ENCODE measurements at regions not wholly inside any gene's neighbourhood (a gene's known extent, or its start where the extent isn't known, plus 50 kb on each side); places are given as distances from the start of the nearest gene placed in this dataset.

DNA sequence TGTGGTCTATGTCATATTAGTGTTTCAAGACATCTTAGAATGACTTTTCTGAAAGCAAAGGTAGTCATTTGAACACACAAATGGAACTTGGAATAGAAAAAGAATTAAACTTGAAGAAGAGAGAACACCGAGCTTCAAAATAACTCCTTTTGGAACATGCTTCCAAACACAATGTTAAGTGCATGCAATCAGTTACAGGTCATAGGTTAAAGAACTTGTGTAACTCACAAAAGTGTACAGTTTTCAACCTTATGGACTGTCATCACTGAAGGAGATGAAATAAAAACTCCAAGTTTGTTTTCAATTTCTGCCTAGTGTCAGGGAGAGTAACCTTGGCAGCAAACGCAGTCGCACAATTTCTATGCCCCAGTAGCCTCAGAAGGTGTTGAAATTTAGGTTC lies 192.9 kb upstream of the NECTIN3 start:
- TF ChIP-seq MXD4 (CRISPR knock-in tag; IDR thresholded peaks at IDR 0.05; ENCODE audit: borderline replicate concordance) (no peak), CREM (CRISPR knock-in tag; IDR thresholded peaks at IDR 0.05) (no peak), ESRRA (CRISPR knock-in tag; IDR thresholded peaks at IDR 0.05; ENCODE audit: borderline replicate concordance) (no peak), ETV6 (CRISPR knock-in tag; IDR thresholded peaks at IDR 0.05) (no peak), FOXP1 (CRISPR knock-in tag; IDR thresholded peaks at IDR 0.05; ENCODE audit: borderline replicate concordance) (no peak), TCF7 (CRISPR knock-in tag; IDR thresholded peaks at IDR 0.05; ENCODE audit: low read depth) (no peak), NFE2L1 (CRISPR knock-in tag; IDR thresholded peaks at IDR 0.05) (no peak), SMAD4 (CRISPR knock-in tag; IDR thresholded peaks at IDR 0.05) (no peak), PRRX2 (CRISPR knock-in tag; IDR thresholded peaks at IDR 0.05) (no peak)
- TF ChIP-seq, protein P1, sequence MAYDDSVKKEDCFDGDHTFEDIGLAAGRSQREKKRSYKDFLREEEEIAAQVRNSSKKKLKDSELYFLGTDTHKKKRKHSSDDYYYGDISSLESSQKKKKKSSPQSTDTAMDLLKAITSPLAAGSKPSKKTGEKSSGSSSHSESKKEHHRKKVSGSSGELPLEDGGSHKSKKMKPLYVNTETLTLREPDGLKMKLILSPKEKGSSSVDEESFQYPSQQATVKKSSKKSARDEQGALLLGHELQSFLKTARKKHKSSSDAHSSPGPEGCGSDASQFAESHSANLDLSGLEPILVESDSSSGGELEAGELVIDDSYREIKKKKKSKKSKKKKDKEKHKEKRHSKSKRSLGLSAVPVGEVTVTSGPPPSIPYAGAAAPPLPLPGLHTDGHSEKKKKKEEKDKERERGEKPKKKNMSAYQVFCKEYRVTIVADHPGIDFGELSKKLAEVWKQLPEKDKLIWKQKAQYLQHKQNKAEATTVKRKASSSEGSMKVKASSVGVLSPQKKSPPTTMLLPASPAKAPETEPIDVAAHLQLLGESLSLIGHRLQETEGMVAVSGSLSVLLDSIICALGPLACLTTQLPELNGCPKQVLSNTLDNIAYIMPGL (CRISPR knock-in tag; IDR thresholded peaks at IDR 0.05) = no peak
- TF ChIP-seq, protein P2, sequence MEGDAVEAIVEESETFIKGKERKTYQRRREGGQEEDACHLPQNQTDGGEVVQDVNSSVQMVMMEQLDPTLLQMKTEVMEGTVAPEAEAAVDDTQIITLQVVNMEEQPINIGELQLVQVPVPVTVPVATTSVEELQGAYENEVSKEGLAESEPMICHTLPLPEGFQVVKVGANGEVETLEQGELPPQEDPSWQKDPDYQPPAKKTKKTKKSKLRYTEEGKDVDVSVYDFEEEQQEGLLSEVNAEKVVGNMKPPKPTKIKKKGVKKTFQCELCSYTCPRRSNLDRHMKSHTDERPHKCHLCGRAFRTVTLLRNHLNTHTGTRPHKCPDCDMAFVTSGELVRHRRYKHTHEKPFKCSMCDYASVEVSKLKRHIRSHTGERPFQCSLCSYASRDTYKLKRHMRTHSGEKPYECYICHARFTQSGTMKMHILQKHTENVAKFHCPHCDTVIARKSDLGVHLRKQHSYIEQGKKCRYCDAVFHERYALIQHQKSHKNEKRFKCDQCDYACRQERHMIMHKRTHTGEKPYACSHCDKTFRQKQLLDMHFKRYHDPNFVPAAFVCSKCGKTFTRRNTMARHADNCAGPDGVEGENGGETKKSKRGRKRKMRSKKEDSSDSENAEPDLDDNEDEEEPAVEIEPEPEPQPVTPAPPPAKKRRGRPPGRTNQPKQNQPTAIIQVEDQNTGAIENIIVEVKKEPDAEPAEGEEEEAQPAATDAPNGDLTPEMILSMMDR (IDR thresholded peaks at IDR 0.05) = no peak
- TF ChIP-seq, protein P3, sequence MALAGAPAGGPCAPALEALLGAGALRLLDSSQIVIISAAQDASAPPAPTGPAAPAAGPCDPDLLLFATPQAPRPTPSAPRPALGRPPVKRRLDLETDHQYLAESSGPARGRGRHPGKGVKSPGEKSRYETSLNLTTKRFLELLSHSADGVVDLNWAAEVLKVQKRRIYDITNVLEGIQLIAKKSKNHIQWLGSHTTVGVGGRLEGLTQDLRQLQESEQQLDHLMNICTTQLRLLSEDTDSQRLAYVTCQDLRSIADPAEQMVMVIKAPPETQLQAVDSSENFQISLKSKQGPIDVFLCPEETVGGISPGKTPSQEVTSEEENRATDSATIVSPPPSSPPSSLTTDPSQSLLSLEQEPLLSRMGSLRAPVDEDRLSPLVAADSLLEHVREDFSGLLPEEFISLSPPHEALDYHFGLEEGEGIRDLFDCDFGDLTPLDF (CRISPR knock-in tag; IDR thresholded peaks at IDR 0.05) = no peak
- TF ChIP-seq, protein P4, sequence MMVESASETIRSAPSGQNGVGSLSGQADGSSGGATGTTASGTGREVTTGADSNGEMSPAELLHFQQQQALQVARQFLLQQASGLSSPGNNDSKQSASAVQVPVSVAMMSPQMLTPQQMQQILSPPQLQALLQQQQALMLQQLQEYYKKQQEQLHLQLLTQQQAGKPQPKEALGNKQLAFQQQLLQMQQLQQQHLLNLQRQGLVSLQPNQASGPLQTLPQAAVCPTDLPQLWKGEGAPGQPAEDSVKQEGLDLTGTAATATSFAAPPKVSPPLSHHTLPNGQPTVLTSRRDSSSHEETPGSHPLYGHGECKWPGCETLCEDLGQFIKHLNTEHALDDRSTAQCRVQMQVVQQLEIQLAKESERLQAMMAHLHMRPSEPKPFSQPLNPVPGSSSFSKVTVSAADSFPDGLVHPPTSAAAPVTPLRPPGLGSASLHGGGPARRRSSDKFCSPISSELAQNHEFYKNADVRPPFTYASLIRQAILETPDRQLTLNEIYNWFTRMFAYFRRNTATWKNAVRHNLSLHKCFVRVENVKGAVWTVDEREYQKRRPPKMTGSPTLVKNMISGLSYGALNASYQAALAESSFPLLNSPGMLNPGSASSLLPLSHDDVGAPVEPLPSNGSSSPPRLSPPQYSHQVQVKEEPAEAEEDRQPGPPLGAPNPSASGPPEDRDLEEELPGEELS (CRISPR knock-in tag; IDR thresholded peaks at IDR 0.05) = no peak

Data from WTC11 (cell line).